Esophagus squamous epithelium (tissue), 4 donors: ENCODE measurements at regions not wholly inside any gene's neighbourhood (a gene's known extent, or its start where the extent isn't known, plus 50 kb on each side); places are given as distances from the start of the nearest gene placed in this dataset.

ENCODE experiments used
- CTCF ChIP-seq, 6 experiments: fragments of 450-650 bp in 4 of 6; fragments of 200-600 bp in 2 of 6; sonication (generic) in 2 of 6; IDR thresholded peaks; one replicate each; pipeline ENCODE4 v1.5.1; 2016 to 2019; ENCODE audit warnings: antibody characterized with exemption in 6 of 6, mild to moderate bottlenecking in 4 of 6, moderate library complexity in 4 of 6
- POLR2A ChIP-seq, 4 donors: fragments of 450-650 bp; IDR thresholded peaks; one replicate each; pipeline ENCODE4 v1.6.1; 2017; ENCODE audit warnings: antibody characterized with exemption in 4 of 4, mild to moderate bottlenecking in 4 of 4, moderate library complexity in 3 of 4

GRCh38 chr2:51706220-51706619 lies 674.3 kb upstream of the NRXN1 start:
- TF ChIP-seq POLR2A (IDR thresholded peaks at IDR 0.05), result no peak
- no peak for TF ChIP-seq CTCF (IDR thresholded peaks at IDR 0.05)
